Ecto neural progenitor cell (in vitro differentiated cells): ENCODE measurements at regions not wholly inside any gene's neighbourhood (a gene's known extent, or its start where the extent isn't known, plus 50 kb on each side); places are given as distances from the start of the nearest gene placed in this dataset.
A peak's percentile ranks its signal among the peaks of the same experiment; 100 is the strongest.
"Not testable (repeated sequence)": the region's sequence is repeated elsewhere in the genome, so short reads cannot be mapped to it uniquely, and the experiment has no call there.

ENCODE experiments used
- DNase-seq: peaks from one replicate; pipeline ENCODE4 v3.0.0-alpha.2; 2018; ENCODE audit warnings: low spot score

DNA sequence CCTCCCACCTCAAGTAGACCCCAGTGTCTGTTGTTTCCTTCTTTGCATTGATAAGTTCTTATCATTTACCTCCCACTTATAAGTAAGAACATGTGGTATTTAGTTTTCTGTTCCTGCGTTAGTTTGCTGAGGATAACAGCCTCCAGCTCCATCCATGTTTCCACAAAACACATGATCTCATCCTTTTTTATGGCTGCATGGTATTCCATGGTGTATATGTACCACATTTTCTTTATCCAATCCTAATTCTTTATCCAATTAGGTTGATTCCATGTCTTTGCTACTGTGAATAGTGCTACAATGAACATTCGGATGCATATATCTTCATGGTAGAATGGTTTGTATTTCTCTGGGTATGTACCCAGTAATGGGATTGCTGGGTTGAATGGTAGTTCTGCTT, 102.5 kb upstream of the UGP2 start:
- not testable (repeated sequence) for DNase-seq

DNA sequence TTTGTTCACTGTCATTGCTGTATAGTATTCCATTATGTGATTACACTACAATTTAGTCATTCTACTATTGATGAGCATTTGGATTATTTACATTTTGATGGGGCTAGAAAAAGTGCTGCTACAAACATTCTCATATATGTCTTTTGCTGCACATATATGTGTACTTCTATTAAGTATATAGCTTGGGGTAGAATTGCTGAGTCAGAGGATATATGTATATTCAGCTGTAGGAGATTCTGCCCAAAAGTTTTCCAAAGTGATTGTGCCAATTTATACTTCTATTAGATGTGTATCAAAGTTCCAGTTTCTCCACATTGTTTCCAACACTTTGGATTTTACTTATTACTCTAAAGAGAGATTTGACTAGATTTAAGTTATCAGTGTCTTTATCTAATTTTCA, 101.7 kb upstream of the UGP2 start:
- no peak for DNase-seq

DNA sequence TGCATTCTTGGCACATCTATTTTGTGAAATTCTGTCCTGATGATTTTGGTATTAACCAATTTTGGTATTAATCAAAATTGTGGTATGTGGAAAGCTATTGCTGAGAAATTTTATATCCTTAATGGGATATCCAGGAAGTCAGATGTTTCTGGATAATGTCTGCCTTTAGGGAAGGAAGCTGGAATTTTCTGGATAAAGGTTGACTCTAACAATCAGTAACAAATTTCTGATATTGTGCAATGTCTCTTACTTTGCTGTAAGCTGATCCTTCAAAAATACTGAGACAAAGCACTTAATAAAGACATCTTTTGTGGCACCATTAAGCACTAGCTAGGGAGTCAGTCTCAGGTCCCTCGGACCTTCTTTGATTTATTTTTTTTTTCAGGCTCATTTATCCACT, 100.8 kb upstream of the UGP2 start:
- DNase-seq: no peak

DNA sequence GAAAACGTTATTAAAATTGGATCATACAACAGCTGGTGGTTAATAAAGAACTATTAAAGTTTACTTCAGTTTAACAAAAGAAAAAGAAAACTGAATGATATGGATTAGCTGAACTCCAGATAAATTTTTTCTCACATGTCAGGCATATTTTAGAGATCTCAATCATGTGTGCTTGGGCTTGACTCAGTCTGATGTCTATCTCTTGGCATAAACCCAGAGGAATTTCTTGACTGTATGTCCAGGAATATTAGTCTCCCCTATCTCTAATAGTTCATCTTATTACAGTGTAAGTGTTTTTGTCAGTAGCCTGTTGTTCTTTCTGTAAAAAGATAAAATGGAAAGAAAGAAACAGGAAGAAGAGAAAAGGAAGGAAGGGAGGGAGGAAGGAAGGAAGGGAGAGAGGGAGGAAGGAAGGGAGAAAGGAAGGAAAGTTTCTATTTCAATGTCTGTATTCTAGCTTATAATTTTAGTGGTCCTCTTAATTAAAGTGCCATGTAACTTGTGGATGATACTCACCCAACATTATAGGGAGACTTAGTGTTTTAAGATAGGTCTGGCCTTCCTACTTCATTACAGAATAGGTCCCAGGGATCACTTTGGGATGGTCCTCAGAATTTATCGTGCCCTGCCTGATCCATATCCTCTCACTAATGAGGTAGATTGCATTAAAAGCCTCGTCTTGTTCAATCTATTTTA, 99.7 kb upstream of the UGP2 start:
- no peak for DNase-seq

DNA sequence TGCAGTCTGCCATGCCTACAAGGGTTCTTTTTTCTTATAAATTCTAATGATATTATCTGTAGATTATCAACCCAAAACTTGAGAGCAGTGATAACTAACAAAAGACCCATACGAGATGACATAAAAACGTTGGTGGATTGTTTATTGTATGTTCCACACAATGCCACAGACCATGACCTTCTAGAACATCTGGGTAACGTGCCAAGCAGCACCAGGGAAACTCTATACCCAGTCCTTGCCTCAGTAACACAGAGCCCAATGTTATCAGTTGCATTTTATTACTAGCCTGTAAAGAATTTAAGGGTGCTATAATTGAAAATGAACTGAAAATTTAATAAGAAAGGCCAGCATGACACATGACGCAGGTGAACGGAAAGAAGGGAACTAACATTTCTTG, 99.1 kb upstream of the UGP2 start:
- DNase-seq: no peak

DNA sequence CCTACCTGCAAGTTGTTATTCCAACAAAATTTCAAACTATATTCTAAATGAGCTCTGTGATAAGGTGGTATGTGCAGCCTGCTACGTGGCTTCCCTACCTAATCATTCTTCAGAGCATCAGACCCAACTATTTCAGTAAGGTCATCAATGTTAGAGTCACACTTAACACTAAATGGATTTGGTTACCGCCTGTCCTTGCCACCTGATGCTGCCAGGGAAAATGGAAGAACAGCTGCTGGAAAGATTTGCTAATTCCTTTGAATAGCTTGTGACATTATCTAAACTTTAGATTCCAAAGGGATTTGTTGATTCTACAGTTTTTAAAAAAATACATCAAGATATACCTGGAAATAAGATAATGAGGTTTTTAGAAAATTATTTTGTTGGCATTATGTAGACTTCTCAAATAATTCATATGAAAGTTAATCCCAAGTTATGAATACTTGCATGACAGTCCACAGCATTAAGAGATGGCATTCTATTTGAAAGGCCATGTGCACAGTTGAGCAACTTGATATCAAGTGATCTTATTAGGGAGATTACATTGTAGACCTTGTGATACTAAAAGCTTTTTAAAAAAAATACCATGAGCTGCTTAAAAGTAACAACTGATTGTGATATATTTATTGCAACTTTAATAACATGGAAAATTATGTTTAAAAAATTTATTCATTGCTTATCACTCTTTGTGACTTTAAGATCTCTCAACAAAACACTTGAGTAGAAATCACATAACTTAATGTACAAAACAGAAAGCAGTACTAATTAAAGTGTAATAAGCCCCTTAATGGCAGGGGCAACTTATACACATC, 98.3 kb upstream of the UGP2 start:
- DNase-seq: no peak

DNA sequence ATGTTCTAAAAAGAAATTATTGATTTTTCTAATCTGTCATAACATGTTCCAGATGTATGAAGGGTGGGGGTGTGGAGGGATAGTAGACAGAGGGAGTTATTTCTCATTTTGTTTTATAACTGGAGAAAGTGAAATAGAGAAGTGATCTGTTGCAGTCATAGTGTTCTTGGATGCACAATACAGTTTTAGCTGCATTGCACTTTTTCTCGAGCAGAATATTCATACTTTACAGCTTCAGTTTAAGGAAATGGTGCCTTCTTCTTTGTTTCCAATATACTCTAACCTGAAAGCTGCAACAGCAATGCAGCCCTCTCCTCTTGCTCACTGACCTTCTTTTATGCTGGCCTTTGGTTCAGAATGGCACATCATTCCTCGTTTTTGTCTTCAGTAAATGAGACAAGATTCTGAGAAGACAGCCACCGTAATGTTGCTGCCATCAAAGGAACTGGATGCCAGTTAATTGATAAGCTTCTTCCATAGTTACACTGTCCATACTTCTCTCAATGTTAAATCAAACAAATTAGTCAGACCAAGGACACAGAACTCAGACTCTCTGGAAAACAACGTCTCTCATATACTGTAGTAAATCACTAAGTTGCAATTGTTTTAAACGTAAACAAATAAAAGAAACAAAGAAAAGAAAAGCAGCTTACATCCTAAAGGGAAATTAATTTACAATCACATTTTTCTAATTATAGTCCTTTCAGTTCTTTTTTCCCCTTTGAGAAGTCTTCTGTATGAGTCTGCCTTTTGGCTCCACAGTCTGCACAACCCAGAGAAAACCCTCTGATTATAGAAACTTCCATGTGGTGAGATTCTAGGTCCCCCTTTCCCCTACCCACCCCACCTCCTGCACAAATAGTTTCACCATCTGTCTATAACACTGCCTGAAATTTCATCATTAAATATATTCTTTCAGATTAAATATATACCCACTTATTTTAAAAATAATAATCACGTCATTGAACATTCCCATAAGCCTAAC, 97.4 kb upstream of the UGP2 start:
- DNase-seq: no peak

DNA sequence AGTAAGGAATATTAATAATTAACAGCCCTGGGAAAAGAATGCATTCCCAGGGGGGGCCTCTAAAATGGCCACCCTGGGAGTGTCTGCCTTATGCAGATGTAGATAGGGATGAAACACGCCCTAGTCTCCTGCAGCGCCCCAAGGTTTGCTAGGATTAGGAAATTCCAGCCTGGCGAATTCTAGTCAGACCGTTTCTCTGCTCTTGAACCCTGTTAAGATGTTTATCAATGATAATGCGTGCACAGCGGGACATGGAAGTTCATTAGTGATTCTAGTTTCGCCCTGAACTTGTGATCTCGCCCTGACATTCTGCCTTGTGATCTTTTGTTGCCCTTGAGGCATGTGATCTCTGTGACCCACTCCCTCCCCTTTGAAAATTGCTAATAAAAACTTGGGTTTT, 95.1 kb upstream of the UGP2 start:
- not testable (repeated sequence) for DNase-seq

DNA sequence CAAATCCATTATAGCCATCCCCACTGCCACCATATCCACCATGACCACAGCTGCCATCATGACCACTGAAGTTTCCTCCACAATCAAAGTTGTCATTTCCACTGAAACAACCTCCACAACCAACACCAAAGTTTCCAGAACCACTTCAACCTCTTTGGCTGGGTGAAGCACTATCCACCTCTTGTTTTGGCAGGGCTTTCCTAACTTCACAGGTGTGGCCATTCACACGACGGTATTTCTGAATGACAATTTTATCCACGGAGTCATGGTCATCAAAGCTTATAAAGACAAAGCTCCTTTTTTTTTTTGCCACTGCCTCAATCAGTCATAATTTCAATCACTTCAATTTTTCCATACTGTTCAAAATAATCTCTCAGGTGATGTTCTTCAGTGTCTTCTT, 89.8 kb upstream of the UGP2 start:
- DNase-seq: no peak

DNA sequence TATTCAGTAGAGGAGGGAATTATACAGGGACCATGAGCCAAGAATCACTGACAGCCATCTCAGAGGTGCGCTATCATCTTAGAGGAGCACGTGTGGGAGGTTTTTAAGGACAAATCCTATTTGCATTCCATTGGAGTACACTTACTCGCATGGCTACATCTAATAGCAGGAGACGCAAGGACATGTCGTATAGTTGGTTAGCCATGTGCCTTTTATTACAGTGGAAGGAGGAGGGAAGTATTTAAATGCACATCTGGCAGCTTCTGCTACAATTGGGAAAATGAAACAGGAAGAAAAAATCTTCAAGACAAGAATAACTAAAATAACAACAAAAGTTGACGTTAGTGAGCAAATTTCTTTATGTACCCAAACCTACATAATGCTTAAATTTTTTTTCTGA, 86.5 kb upstream of the UGP2 start:
- DNase-seq: no peak

DNA sequence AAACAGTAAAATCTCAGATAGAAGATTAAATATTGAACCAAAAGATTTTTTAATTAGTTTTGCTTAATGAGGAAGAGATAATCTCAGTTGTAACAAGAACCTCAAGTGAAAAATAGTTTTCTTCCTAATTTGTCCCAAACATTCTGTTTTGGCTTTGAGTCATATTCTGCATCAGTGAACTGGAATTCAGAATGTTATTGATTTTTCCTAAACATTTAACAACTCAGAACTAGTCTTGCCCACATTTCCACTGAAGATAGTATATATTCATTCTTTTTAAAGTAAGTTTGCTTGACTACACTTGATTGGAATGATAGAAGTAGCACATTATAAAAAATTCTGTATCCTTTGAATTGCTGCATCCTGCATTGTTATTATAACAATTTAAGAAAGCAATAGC, 85.7 kb upstream of the UGP2 start:
- DNase-seq: no peak

DNA sequence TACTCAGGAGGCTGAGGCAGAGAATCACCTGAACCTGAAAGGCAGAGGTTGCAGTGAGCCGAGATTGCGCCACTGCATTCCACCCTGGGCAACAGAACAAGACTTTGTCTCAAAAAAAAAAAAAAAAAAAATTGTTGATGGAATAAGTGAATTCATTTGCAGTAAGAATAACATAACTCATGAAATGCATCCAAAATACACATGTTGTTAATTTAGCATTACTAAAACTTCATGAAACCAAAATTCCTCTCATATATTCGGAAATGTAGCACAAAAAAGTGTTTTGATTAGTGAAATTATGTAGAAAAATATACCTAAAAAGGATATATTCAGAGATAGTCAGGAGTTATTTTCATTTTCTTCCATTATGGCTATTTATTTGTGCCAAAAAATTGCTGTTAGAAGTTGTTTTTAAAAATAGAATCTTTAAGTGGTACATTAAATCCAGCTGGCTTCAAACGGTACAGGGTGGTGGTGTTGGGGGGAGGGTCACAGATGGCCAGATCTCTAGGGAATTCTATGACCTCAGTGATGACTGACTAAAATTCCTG, 78.2 kb upstream of the UGP2 start:
- DNase-seq: no peak

DNA sequence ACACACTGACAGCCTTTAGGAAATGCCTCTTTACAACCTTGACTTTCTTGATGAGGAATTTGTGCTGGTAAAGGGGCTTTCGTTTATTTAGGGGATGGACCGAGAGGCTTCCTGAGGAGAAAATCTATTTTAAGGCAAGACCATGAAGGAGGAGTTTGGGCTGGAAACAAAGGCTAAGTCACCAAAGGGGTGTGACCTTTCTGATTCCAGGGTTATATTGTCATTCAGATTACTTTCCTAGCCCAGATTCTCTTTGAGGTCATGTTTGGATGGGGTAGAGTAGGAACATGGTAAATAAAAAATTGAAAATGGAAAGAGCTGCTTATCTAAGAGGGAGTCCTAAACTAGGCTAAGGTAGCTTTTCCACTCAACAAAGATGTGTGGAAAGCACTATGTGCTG, 77.1 kb upstream of the UGP2 start:
- DNase-seq: no peak

DNA sequence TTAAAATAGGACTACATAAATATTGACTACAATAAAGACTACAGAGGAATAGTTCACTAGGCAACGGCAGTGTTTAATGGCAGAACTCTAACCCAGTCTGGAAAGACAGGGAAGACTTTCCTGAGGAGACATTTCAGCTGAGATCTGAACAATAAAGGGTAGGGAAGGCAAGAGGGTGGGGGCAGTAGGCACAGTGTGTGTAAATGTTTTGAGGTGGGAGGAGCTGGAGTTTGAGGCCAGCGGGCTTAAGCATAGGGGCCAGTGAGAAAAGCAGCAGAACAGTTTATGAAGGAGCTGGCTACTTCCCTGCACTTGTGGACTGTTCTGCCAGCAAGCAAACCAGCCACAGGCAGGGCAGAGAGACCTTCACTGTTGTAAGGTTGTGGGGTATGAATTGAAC, 76.6 kb upstream of the UGP2 start:
- peak; percentile 47 for DNase-seq

DNA sequence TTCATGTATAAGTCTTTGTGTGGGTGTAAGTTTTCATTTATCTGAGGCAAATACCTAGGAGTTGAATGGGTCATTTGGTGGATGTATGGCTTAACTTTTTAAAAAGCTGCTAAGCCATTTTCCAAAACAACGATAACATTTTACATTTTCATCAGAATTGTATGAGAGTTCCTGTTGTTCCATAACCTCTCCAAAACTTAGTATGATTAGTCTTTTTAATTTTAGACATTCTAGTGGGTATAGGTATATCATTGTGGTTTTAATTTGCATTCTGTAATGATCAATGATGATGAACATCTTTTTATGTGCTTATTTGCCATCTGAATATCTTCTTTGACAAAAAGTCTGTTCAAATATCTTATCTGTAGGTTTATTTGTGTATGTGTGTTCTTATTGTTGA, 74.4 kb upstream of the UGP2 start:
- DNase-seq: no peak

DNA sequence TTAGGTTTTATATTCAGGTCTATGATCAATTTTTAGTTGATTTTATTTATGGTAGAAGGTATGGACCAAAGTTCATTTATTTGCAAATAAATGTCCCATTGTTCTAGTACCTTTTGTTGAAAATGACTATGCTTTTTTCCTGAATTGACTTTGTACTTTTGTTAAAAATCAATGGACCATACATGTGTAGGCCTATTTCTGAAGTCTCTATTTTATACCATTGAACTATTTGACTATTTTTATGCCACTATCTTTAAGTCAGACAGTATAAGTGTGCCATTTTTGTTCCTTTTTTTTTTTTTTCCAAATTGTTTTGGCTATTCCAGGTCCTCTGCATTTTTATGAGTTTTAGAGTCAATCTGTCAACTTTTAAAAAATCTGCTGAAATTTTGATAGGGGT, 73.6 kb upstream of the UGP2 start:
- no peak for DNase-seq

DNA sequence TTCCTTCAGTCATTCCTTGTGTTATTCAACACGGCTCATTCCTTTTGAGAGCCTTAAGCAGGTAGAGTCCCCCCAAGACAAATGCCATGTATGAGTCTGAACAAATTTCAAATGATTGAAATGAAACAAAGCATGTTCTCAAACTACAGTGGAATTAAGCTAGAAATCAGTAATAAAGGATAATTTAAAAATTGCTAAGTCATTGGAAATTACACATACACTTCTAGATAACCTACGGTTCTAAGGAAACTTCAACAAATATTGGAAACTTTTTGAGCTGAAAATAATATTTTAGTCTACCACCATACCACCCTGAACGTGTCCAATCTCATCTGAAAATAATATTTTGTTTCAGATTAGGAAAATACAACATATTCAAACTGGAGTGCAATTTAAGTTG, 71.8 kb upstream of the UGP2 start:
- no peak for DNase-seq

DNA sequence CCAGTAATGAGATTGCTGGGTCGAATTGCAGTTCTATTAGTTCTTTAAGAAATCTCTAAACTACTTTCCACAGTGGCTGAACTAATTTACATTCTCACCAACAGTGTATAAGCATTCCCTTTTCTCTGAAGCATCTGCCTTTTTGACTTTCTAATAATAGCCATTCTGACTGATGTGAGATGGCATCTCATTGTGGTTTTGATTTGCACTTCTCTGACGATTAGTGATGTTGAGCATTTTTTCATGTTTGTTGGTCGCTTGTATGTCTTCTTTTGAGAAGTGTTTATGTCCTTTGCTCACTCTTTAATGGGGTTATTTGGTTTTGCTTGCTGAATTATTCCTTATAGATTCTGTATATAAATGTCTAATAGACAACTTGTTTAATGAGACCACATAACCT, 69.6 kb upstream of the UGP2 start:
- no peak for DNase-seq

DNA sequence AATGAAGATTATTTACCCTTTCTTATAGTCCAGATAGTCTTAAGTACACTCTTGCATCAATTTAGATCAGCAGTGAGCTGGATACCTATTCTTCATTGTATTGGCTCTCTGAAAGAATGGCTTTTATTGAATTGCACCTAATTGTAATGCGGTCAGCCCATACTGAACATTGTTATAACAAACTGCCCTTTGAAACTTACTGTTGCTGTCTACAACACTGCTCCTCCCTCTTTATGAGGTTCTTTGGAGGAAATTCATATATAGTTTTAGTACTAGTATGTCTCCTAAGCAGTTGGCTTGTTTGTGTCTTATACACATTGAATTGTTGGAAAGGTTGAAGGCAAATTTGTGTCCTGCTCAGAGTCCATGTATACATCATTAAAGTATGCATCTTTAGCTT, 66.5 kb upstream of the UGP2 start:
- no peak for DNase-seq

DNA sequence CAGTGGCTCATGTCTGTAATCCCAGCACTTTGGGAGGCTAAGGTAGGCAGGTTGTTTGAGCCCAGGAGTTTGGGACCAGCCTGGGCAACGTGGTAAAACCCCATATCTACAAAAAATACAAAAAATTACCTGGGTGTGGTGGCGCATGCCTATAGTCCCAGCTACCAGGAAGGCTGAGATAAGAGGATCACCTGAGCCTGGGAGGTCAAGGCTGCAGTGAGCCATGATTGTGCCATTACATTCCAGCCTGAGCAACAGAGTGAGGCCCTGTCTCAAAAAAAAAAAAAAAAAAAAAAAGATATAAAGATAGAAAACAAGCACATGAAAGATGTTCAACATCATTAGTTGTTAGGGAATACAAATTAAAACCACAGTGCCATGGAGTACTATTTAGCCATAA, 65.3 kb upstream of the UGP2 start:
- no peak for DNase-seq

DNA sequence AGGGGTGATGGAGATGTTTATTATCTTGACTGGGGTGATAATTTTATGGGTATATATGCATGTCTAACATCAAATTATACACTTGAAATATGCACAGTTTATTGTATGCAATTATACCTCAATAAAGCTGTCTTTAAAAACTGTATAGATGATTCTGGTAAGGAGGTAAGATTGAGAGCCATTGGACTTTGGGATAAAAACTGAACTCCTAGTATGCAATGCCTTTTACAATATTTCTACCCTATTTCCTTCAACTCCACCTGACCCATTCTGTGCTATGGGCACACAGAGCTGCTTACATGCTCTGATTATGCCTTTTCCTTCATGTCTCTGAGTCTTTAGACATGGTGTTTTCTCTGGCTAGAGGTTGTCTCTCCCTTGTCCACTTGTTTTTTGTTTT, 63.9 kb upstream of the UGP2 start:
- no peak for DNase-seq

DNA sequence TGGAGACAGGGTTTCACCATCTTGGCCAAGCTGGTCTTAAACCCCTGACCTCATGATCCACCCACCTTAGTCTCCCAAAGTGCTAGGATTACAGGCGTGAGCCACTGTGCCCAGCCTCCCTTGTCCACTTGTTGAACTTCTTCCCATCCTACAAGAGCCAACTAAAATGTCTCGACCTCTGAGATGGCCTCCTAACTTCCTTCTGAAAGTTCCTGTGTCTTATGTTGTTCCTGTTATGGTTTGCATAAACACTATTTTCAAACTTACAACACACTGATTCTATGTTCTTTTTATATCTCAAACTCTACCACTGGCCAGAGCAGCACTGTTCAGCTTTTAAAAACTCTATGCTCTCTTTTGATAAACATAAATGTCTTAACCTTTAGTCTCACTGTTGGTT, 63.3 kb upstream of the UGP2 start:
- no peak for DNase-seq
